Erythroblast (primary cell): ENCODE measurements at regions not wholly inside any gene's neighbourhood (a gene's known extent, or its start where the extent isn't known, plus 50 kb on each side); places are given as distances from the start of the nearest gene placed in this dataset.

Experiments used
- GATA1 ChIP-seq: IDR thresholded peaks from 2 replicates; pipeline ENCODE4 v1.6.1; 2011; ENCODE audit warnings: low read depth, mild to moderate bottlenecking, control low read depth, low read length, moderate library complexity
- POLR2A ChIP-seq: IDR thresholded peaks from 2 replicates; pipeline ENCODE4 v1.6.1; 2011; ENCODE audit warnings: mild to moderate bottlenecking, low read length

DNA sequence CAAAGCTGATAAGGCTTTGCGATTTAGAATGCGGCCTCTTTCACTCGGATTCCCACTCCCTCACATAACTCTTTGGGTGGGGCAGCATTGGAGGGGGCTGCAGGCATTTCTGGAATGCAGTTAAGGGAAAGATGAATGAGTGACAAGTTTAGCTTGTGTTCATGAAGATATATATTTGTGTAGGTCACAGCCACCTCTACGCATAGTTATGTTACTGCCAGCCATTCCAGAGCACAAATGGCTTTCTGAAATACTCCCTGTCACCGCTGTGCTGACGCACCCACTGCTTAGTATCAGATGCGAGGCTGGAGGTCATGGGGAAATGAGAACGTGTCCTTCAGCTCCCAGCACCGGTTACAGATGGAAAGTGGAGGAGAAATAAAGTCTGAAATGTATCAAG lies 54.1 kb upstream of the ATP1A1 start:
- TF ChIP-seq POLR2A (no peak), GATA1 (no peak)
